A549 (cell line): ENCODE measurements at regions not wholly inside any gene's neighbourhood (a gene's known extent, or its start where the extent isn't known, plus 50 kb on each side); places are given as distances from the start of the nearest gene placed in this dataset.

ENCODE experiments used
- CBX2 ChIP-seq: fragments of 200-600 bp; sonication (generic); IDR thresholded peaks from 2 replicates; pipeline ENCODE4 v1.6.1; 2016; ENCODE audit warnings: low read depth, mild to moderate bottlenecking, borderline replicate concordance
- FOSL2 ChIP-seq, 2 experiments: fragments of 450-650 bp in 1 of 2; fragments of >200 bp in 1 of 2; sonication (Bioruptor Twin) in 1 of 2; formaldehyde crosslinking; IDR thresholded peaks; 2 replicates each; pipeline versions ENCODE4 v1.5.0 to v1.6.1; 2016 to 2020; ENCODE audit warnings: mild to moderate bottlenecking in 1 of 2, moderate library complexity in 1 of 2
- POLR2A ChIP-seq: IDR thresholded peaks from 2 replicates; pipeline ENCODE4 v1.6.1; 2012; ENCODE audit warnings: mild to moderate bottlenecking, low read length
- POLR2AphosphoS2 ChIP-seq: conservative IDR thresholded peaks from 2 replicates; pipeline ENCODE4 v1.6.1; 2012; ENCODE audit warnings: low read length, improper control_type of control experiment, inconsistent platforms
- RAD21 ChIP-seq, 2 experiments: fragments of >200 bp in 1 of 2; sonication (Bioruptor Twin) in 1 of 2; formaldehyde crosslinking in 1 of 2; IDR thresholded peaks in 1 of 2; conservative IDR thresholded peaks in 1 of 2; 2 replicates in 1 of 2; 3 replicates in 1 of 2; pipeline ENCODE4 v1.6.1; 2012 to 2018; ENCODE audit warnings: inconsistent platforms in 1 of 2
- RCOR1 ChIP-seq: fragments of 150-350 bp; IDR thresholded peaks from 2 replicates; pipeline ENCODE4 v1.6.1; 2014; ENCODE audit warnings: antibody characterized with exemption, low read length, low read depth
- TF ChIP-seq, protein P1 (sequence below): fragments of >200 bp; sonication (Bioruptor Twin); formaldehyde crosslinking; IDR thresholded peaks from 3 replicates; pipeline ENCODE4 v1.5.1; 2016
- TF ChIP-seq, protein P2 (sequence below): fragments of 150-350 bp; IDR thresholded peaks from 2 replicates; pipeline ENCODE4 v1.6.1; 2014; ENCODE audit warnings: low read depth, mild to moderate bottlenecking, low read length
- TF ChIP-seq, protein P3 (sequence below): IDR thresholded peaks from 2 replicates; pipeline ENCODE4 v1.6.1; 2012
- TF ChIP-seq, protein P4 (sequence below): fragments of 200-600 bp; sonication (generic); IDR thresholded peaks from 2 replicates; pipeline ENCODE4 v1.6.1; 2016; ENCODE audit warnings: antibody characterized with exemption, mild to moderate bottlenecking, moderate library complexity

DNA sequence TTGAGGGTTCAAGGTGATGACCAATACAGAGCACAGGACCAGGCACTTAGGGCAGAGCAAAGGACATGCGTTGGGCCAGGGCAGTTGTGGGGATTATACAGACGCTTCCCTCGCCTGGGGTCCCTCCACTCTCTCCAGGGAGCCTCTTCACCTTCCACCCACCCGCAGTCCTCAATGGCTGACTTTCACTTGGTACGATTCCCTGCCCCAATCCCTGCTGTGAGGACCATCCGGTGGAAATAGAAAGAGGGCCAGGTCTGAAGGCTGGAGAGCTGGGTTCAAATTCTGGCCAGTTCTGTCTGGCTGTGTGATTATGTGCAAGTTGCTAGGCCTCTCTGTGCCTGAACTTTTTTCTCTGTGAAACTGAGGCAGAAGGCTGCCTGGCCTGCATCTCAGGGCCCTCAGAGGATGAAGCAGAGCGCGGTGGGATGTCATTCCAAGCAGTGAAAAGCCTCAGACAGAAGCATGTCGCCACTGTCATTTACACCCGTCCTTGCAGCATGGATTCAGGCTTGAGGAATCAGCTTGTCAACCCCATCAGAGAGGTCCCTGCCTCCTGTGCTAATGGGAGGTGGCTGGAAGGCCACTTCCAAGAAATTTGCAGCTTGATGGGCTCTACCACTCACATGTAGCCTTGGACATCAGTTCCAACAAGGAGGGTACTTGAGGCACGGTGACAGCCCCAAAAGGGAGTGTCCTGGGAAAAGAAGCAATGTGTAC is 206.6 kb upstream of the IER5L start:
- TF ChIP-seq, protein P1, sequence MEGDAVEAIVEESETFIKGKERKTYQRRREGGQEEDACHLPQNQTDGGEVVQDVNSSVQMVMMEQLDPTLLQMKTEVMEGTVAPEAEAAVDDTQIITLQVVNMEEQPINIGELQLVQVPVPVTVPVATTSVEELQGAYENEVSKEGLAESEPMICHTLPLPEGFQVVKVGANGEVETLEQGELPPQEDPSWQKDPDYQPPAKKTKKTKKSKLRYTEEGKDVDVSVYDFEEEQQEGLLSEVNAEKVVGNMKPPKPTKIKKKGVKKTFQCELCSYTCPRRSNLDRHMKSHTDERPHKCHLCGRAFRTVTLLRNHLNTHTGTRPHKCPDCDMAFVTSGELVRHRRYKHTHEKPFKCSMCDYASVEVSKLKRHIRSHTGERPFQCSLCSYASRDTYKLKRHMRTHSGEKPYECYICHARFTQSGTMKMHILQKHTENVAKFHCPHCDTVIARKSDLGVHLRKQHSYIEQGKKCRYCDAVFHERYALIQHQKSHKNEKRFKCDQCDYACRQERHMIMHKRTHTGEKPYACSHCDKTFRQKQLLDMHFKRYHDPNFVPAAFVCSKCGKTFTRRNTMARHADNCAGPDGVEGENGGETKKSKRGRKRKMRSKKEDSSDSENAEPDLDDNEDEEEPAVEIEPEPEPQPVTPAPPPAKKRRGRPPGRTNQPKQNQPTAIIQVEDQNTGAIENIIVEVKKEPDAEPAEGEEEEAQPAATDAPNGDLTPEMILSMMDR, result no peak
- TF ChIP-seq, protein P2, sequence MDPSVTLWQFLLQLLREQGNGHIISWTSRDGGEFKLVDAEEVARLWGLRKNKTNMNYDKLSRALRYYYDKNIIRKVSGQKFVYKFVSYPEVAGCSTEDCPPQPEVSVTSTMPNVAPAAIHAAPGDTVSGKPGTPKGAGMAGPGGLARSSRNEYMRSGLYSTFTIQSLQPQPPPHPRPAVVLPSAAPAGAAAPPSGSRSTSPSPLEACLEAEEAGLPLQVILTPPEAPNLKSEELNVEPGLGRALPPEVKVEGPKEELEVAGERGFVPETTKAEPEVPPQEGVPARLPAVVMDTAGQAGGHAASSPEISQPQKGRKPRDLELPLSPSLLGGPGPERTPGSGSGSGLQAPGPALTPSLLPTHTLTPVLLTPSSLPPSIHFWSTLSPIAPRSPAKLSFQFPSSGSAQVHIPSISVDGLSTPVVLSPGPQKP, result no peak
- TF ChIP-seq FOSL2 (IDR thresholded peaks at IDR 0.05) (no peak), FOSL2 (CRISPR knock-in tag; IDR thresholded peaks at IDR 0.05) (no peak), POLR2A (no peak), POLR2AphosphoS2 (no peak), CBX2 (no peak), RAD21 (conservative IDR thresholded peaks at IDR 0.05 in 1 of 2, IDR thresholded peaks at IDR 0.05 in 1 of 2) (no peak), RCOR1 (no peak)
- TF ChIP-seq, protein P3, sequence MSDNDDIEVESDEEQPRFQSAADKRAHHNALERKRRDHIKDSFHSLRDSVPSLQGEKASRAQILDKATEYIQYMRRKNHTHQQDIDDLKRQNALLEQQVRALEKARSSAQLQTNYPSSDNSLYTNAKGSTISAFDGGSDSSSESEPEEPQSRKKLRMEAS, result no peak
- TF ChIP-seq, protein P4, sequence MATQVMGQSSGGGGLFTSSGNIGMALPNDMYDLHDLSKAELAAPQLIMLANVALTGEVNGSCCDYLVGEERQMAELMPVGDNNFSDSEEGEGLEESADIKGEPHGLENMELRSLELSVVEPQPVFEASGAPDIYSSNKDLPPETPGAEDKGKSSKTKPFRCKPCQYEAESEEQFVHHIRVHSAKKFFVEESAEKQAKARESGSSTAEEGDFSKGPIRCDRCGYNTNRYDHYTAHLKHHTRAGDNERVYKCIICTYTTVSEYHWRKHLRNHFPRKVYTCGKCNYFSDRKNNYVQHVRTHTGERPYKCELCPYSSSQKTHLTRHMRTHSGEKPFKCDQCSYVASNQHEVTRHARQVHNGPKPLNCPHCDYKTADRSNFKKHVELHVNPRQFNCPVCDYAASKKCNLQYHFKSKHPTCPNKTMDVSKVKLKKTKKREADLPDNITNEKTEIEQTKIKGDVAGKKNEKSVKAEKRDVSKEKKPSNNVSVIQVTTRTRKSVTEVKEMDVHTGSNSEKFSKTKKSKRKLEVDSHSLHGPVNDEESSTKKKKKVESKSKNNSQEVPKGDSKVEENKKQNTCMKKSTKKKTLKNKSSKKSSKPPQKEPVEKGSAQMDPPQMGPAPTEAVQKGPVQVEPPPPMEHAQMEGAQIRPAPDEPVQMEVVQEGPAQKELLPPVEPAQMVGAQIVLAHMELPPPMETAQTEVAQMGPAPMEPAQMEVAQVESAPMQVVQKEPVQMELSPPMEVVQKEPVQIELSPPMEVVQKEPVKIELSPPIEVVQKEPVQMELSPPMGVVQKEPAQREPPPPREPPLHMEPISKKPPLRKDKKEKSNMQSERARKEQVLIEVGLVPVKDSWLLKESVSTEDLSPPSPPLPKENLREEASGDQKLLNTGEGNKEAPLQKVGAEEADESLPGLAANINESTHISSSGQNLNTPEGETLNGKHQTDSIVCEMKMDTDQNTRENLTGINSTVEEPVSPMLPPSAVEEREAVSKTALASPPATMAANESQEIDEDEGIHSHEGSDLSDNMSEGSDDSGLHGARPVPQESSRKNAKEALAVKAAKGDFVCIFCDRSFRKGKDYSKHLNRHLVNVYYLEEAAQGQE, result no peak
